HG03139 (cell line): ENCODE measurements at regions not wholly inside any gene's neighbourhood (a gene's known extent, or its start where the extent isn't known, plus 50 kb on each side); places are given as distances from the start of the nearest gene placed in this dataset.
"Not testable (repeated sequence)": the region's sequence is repeated elsewhere in the genome, so short reads cannot be mapped to it uniquely, and the experiment has no call there.

ENCODE experiments used
- ATAC-seq: cut with Tn5 transposase; IDR thresholded peaks from one replicate; pipeline ENCODE4 v1.9.1; 2021; ENCODE audit not compliant: unreplicated experiment

DNA sequence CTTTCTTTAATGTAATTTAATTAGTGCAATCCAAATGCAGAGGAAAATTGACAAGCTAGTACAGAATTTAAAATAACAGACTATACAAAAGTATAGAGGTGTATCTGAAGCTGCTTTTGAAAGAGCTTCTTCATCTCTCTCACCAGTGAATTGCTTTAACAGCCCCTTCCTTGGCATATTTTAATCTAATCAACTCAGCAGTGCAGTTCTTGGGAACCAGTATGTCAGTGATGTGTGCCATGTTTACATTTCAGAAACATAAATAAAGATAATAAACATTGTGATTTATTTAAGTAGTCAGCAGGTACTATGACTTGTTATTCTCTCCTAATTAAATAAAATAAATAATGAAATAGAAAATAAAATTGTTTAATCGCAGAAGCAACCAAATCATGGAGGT is 1260.6 kb downstream of the NCAM2 start:
- ATAC-seq: no peak

GRCh38 chr21:22260274-22260673 is 1262.1 kb downstream of the NCAM2 start:
- ATAC-seq: no peak

DNA sequence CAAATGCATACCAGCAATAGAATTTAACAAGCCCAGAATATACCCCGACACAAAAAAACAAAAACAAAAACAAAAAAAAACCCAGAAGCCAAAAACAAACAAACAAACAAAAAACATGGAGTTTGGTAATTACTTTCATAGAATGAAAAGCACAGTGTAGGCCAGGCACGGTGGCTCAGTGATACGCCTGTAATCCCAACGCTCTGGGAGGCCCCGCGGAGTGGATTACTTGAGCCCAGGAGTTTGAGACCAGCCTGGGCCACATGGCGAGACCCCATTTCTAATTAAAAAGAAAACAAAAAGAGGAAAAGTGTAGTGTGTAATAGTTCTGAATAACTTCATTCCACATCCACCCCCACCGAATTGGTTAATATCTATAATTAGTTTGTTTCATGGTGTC is 1265.7 kb downstream of the NCAM2 start:
- ATAC-seq: no peak

GRCh38 chr21:22277341-22277740 is 1279.1 kb downstream of the NCAM2 start:
- no peak for ATAC-seq

DNA sequence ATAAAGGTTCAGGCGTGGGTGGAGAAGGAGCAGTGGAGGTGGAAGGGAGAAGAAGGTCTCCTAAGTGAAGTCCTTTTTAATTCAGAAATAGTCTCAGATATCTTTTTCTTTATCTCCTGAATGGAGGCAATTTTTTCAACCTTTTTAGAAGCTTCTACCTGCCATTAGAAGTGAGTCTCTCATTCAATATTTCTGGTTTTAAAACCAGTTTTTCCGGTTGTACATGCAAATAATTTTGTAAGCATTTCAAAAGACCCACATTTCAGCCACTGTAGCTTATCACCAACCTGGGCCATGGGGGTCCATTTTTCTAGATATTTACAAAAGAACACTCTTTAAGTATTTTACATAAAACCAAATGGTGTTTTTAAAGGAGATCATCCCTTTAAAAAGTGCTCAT is 1280.2 kb downstream of the NCAM2 start:
- ATAC-seq: no peak

- ATAC-seq: no peak
Measured at GRCh38 chr21:22280851-22281250, 1282.6 kb downstream of the NCAM2 start.

- no peak for ATAC-seq
Measured at GRCh38 chr21:22288885-22289499, 1290.8 kb downstream of the NCAM2 start.

GRCh38 chr21:22292144-22292543 is 1293.9 kb downstream of the NCAM2 start:
- ATAC-seq: no peak

- ATAC-seq: no peak
Measured at GRCh38 chr21:22297575-22297974, 1299.4 kb downstream of the NCAM2 start.

- ATAC-seq: no peak
Measured at GRCh38 chr21:22311741-22312462, 1313.7 kb downstream of the NCAM2 start.

DNA sequence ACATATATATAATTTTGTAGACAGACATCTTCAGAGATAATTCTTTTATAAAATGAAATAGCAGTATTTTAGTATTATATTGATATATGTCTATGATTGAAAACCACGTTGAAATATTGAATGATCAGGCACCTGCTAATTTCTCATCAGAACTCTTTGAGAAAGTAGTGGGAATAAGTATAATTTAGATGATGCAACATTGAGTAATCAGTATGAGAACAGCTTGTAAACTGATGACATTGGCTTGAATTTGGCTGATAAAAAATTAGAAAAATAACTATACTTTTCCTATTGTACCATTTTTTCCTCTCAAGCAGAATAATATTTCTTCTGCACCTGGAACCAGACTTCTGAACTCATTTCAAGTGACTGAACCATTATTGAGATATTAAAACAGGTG is 1316.8 kb downstream of the NCAM2 start:
- ATAC-seq: no peak

- no peak for ATAC-seq
Measured at GRCh38 chr21:22319435-22319834, 1321.2 kb downstream of the NCAM2 start.

DNA sequence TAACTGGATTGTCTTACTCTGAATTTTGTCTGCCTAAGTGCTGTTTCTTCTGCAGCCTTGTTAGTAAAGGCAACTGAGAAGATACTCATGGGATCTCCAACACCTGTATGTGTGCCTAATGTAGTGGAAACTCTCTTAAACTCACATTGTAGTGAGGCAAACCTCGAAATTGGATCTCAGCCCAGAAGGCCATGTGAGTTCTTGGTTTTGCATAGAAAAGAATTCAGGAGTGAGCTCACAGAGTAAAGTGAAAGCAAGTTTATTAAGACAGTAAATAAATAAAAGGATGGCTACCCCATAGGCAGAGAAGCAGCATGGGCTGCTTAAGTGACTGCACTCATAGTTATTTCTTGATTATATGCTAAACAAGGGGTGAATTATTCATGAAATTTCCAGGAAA is 1344.7 kb downstream of the NCAM2 start:
- no peak for ATAC-seq

- ATAC-seq: no peak
Measured at GRCh38 chr21:22343303-22343702, 1345.1 kb downstream of the NCAM2 start.

DNA sequence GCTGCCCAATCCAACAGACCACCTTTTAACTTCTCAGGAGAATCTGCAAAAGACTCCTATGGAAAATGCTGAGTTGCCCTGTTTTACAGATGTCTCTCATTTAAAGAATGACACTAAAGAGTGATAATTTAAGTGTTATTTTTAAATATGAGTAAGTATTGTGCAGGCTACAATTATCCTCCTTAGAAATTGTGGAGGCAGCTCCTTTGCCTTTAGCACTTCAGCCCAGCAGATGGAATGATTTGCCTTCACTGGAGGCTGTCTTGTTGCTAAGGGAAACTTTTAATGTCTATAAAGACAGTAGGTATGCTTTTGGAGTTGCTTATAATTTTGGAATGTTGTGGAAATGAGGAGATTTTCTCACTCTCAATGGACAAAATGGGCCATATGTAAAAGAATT is 1345.5 kb downstream of the NCAM2 start:
- ATAC-seq: no peak

- no peak for ATAC-seq
Measured at GRCh38 chr21:22345624-22346023, 1347.4 kb downstream of the NCAM2 start.

GRCh38 chr21:22346576-22346975 is 1348.4 kb downstream of the NCAM2 start:
- ATAC-seq: no peak

DNA sequence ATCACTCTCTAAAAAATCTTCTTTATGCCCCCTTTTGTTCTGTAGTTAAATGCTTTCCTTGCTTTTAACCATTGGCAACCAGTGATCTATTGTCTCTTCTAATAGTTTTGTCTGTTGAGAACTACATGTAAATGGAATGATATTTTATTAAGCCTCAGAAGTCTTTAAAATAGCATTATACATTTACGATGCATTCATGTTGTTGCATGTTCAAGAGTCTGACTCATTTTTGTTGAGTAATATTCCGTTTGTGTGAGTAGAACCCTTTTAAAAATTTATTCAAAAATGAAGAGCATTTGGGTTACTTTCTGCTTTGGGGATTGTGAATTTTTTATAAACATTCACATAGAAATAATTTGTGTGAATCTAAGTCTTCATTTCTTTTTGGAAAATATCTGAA is 1352.9 kb downstream of the NCAM2 start:
- no peak for ATAC-seq

- no peak for ATAC-seq
Measured at GRCh38 chr21:22352088-22352487, 1353.9 kb downstream of the NCAM2 start.

- no peak for ATAC-seq
Measured at GRCh38 chr21:22355949-22356348, 1357.7 kb downstream of the NCAM2 start.

DNA sequence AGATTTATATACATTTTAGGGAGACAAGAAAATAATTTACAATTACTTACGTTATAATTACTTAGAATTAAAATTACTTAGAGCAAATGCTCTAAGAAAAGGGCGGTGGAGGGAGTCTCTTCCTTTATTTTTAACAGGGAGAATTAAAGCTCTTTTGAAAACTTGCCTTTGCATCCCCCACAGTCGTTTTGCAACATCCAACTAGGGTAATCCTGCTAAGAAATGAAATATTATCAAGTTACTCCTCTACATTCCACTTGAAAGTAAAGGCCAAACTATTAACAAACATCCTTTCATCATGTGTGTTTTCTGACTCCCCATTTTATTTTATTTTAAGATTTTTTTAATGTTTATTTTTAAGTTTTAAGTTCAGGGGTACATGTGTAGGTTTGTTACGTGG is 1358.5 kb downstream of the NCAM2 start:
- no peak for ATAC-seq

DNA sequence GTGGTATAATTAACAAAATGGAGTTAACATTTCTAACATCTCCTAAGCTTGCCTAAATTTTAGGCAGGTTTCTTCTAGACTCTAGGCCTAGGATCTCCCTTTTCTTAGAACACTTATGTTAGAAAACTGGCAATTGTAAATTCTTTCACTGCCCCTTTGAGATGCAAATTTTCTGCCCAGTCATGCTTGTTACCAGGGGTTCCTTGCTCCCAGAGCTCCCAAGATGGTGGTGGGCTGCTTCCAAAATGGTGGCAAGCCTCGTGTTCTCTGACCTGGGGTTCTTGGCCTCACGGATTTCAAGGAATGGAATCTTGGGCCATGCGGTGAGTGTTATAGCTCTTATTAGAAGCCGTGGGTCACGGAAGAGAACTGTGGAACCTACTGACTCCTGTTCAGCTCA is 1361.4 kb downstream of the NCAM2 start:
- not testable (repeated sequence) for ATAC-seq

DNA sequence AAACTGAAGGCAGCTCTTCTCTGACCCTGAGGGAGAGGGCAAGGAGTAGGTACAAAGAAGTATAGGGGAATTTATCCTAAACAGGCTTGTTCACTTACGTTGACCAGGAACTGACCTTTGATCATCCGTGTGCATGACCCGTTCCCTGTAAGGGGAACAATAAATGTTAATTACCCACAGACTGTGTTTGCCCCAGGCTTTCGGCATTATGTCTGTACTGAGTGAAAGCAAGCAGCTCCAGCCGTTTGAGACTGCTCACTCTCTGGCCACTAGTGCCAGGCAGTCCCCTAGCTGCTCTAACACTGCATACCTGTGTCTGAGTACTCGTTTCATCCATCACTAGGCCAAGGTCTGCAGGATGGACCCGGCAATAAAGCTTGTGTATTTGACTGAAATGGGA is 1365.3 kb downstream of the NCAM2 start:
- no peak for ATAC-seq
